Aorta (tissue), 5 donors: ENCODE measurements at regions not wholly inside any gene's neighbourhood (a gene's known extent, or its start where the extent isn't known, plus 50 kb on each side); places are given as distances from the start of the nearest gene placed in this dataset.
"Not testable (repeated sequence)": the region's sequence is repeated elsewhere in the genome, so short reads cannot be mapped to it uniquely, and the experiment has no call there.

Experiments used
- ATAC-seq: fragments of 200-7000 bp; cut with Tn5 transposase; one replicate; pipeline ENCODE4 v1.9.1; 2022; ENCODE audit warnings: moderate library complexity; ENCODE audit not compliant: low FRiP score
- DNase-seq, 2 donors: peaks; one replicate each; pipeline ENCODE4 v3.0.0-alpha.2; 2020
- H3K27ac ChIP-seq, 2 donors: one replicate each; pipeline ENCODE4 v1.5.1; 2013; ENCODE audit warnings: low read length in 2 of 2, mild to moderate bottlenecking in 2 of 2, moderate library complexity in 2 of 2, control low read depth in 1 of 2, inconsistent platforms in 1 of 2, low read depth in 1 of 2
- H3K27me3 ChIP-seq, 2 donors: one replicate each; pipeline ENCODE4 v1.6.1; 2013; ENCODE audit warnings: control low read depth in 1 of 2, low read length in 1 of 2, mild to moderate bottlenecking in 1 of 2, moderate library complexity in 1 of 2; ENCODE audit not compliant: insufficient read depth in 2 of 2, control insufficient read depth in 1 of 2
- H3K36me3 ChIP-seq, 2 donors: one replicate each; pipeline ENCODE4 v1.6.1; 2013; ENCODE audit warnings: control low read depth in 1 of 2, low read length in 1 of 2, mild to moderate bottlenecking in 1 of 2; ENCODE audit not compliant: insufficient read depth in 2 of 2, control insufficient read depth in 1 of 2
- H3K4me1 ChIP-seq, 2 donors: one replicate each; pipeline ENCODE4 v1.6.1; 2013; ENCODE audit warnings: low read length in 2 of 2, control low read depth in 1 of 2, mild to moderate bottlenecking in 1 of 2, moderate library complexity in 1 of 2; ENCODE audit not compliant: insufficient read depth in 2 of 2, control insufficient read depth in 1 of 2
- H3K4me3 ChIP-seq, 2 donors: one replicate each; pipeline ENCODE4 v1.5.1; 2013; ENCODE audit warnings: low read length in 2 of 2, control low read depth in 1 of 2, mild to moderate bottlenecking in 1 of 2
- H3K9me3 ChIP-seq: one replicate; pipeline ENCODE4 v1.6.1; 2013; ENCODE audit warnings: mild to moderate bottlenecking, low read length; ENCODE audit not compliant: control insufficient read depth
- WGBS, 2 donors: extraction: QIAGEN DNeasy Blood & Tissue Kit; methylation state at CpG; one replicate each; pipeline ENCODE4 v1.1.7; 2013; 5-methylcytosine and 5-hydroxymethylcytosine counted together
- intact Hi-C, 2 donors: fragments of 100-400 bp; cut with DNase I; formaldehyde crosslinking; loops; one replicate each; pipeline versions ENCODE4 v1.14.2 to v1.15.0; 2022
- donor health status: healthy with polysubstance abuse.
- donor health status: Bipolar disorder and iron deficiency.
- donor health status: DM: no; HTN: no; CAD: no.
- donor health status: DM: no; HTN: no; CAD: no.
- donor health status: DM: yes; HTN: yes; CAD: no.

DNA sequence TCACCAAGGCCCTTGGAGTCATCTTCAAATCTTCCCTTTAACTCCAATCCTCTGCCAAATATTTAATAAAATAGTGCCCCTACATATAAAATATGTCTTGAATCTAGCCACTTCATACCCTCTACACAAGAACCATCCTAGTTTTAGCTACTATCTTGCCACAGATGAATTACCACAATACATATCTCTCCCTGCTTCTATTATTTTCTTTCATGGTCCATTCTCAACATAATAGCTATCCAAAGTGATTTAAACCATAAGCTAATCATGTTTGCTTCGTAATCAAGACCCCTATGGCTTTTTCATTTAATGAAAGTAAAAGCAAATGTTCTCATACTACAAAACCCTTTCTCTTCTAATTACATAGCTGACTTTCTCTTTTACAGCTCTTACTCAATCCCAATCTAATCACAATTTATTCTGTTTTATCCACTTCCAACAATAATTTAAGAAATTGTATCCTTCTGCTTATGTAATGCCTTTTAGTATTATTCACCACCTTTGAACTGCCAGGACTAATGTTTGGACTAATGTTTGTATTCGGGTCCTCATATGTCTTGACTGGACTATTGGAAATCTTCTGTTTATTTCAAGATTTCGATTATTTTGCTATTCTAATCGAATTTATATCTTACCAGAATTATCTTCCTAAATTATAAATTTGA is 412.0 kb downstream of the SLITRK1 start:
- no peak overlapping the region for H3K27ac ChIP-seq
- no peak for ATAC-seq
- intact Hi-C loops: no loop called here
- H3K36me3 ChIP-seq: no peaks in the 10 kb centered on the region
- H3K4me1 ChIP-seq: no peaks in the 10 kb centered on the region
- H3K27me3 ChIP-seq: no peaks in the 10 kb centered on the region
- H3K9me3 ChIP-seq: no peaks in the 10 kb centered on the region
- no peak overlapping the region for H3K4me3 ChIP-seq
- DNase-seq: no peak
- 81 to 88% methylated on average over 4 of the region's 4 CpGs for WGBS, 2 donors

DNA sequence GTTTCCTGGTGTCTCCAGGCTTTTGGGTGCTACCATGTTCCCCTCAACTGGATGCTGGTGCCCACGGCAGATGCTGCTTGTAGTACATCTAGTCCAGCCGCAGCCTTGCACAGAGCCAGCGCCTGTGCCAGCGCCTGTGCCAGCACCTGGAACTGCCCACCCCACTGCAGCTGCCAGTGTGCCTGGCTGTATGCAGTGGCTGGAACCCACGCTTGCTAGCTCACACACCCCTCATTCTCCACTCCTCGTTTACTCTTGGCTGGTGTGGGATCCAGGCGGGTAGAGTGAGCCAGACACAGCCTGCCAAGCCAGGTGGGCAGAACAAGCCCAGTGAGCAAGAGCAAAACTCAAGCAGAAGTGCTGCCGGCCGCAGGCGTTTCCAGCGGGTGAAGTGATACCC is 428.6 kb downstream of the SLITRK1 start:
- Histone ChIP-seq H3K36me3 (no peaks in the 10 kb centered on the region), H3K27me3 (no peaks in the 10 kb centered on the region), H3K27ac (no peak overlapping the region), H3K4me3 (no peak overlapping the region), H3K9me3 (no peaks in the 10 kb centered on the region), H3K4me1 (peaks cover 0 to 1% of the 10 kb centered on the region in 2 donors)
- 93% methylated on average over 11 of the region's 11 CpGs for WGBS, 2 donors
- intact Hi-C loops: no loop called here
- peak in 1 of 2 donors; percentile 73 for DNase-seq
- ATAC-seq: no peak

DNA sequence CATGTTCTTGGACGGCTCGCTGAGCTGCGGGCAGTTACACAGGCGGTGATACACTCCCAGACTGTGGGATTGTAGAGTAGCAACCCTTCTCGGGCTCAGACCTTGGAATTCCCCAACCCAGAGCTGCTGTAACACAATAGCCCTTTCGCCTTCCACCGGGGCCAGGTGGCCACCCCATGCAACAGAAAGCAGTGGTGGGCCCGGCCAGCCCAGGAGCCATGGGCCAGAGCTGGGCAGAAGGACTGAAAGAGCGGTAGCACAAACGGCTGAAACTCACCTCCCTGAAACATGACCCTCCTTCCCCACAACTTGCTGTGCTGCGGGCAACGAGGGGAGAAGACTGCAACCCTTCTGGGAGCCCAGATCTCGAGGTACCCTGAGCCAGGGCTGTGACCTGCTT is 429.0 kb downstream of the SLITRK1 start:
- no peak overlapping the region for H3K27ac ChIP-seq
- H3K4me3 ChIP-seq: no peak overlapping the region
- WGBS, 2 donors: 97% methylated on average over 13 of the region's 13 CpGs

DNA sequence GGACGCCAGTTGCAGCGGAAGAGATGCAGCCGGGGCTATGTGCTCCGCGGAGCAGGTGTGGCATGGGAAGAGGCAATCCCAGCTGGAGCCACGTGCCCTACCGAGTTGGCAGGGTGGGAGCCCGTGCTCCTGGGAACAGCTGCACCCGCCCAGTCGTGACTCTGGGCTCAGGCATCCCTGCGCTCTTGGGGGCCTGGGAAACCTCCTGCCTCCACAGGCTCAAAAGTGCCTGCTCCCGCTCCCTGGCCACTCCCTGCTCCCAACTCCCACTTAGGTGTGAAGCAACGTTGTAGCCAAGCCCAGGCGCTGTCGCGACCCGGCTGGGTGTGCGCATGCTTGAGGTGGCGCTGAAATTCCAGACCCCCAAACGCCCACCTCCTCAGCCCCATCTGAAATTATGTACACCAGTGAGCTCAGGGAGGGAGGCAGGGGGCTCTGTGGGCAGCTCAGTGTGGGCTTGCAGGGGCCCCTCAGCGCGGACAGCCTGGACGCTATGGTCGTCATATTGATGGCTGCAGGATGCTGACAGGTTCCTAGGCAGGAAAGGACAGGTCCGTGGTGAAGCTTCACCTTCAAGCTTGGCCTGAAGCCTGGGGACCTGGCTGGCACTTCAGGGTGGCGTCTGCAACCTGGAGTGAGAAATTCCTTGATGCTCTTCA is 429.9 kb downstream of the SLITRK1 start:
- no peaks in the 10 kb centered on the region for H3K36me3 ChIP-seq
- WGBS, 2 donors: 96% methylated on average over 26 of the region's 26 CpGs
- H3K9me3 ChIP-seq: no peaks in the 10 kb centered on the region
- H3K27me3 ChIP-seq: no peaks in the 10 kb centered on the region
- ATAC-seq (peak; percentile 22), DNase-seq (peak; percentile 32 to 49)
- peaks cover 0 to 1% of the 10 kb centered on the region in 2 donors for H3K4me1 ChIP-seq
- H3K27ac ChIP-seq: no peak overlapping the region
- no peak overlapping the region for H3K4me3 ChIP-seq
- intact Hi-C loops: no loop called here

More for the DNA sequence above, 429.0 kb downstream of the SLITRK1 start:
- Histone ChIP-seq H3K9me3 (no peaks in the 10 kb centered on the region), H3K27me3 (no peaks in the 10 kb centered on the region), H3K36me3 (no peaks in the 10 kb centered on the region), H3K4me1 (peaks cover 0 to 1% of the 10 kb centered on the region in 2 donors)
- peak; percentile 28 to 43 for DNase-seq
- intact Hi-C loops: no loop called here
- ATAC-seq: no peak

DNA sequence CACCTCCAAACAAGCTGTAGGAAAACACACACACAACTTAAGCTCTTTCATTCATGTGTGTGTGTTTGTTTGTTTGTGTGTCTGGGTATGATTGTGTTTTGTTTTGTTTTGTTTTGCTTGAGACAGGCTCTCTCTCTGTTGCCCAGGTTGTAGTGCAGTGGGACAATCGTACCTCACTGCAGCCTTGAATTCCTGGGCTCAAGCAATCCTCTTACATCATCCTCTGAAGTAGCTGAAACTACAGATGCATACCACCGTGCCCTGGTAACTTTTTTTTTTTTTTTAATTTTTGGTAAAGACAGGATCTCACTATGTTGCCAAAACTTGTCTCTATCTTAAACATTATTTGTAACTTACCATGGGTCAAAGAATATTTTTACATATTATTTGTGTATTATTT is 431.7 kb downstream of the SLITRK1 start:
- no peak for ATAC-seq
- H3K4me3 ChIP-seq: no peak overlapping the region
- no peaks in the 10 kb centered on the region for H3K27me3 ChIP-seq
- WGBS, 2 donors: 30 to 36% methylated on average over 2 of the region's 2 CpGs
- no peak overlapping the region for H3K27ac ChIP-seq
- peaks cover 0 to 1% of the 10 kb centered on the region in 2 donors for H3K4me1 ChIP-seq
- intact Hi-C loops: no loop called here
- no peak for DNase-seq
- H3K36me3 ChIP-seq: no peaks in the 10 kb centered on the region
- no peaks in the 10 kb centered on the region for H3K9me3 ChIP-seq

DNA sequence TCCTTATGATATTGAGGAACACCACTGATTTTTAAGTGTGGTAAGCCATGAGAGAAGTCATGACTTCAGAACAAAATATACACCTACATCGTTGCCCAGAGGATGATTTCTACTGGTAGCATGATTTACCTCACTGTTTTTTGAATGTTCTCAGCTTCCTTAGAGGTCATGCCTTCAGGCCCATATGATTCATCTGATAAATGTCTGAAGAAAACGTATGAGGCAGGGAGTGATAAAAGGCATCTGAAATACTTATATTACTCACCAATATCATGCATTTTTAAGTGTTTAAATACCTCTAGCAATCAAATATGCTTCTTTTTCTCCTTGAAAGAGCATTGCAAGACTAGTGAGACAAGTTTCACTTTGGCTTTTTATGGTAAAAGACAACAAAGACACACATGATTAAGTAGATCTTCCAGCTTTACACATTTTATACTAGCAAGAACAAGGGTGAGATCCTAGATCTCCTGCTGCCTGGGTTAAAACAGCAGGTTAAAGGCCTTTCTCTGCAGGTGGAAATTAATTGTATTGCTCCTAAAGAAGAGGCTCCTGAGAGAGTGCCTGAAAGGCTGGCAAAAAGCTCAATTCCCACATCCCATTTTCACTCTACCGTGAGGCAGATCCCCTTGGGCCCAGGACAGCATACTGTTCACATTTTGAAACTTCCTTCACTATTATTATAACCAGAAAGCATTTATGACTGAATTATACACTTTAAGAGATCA is 432.4 kb downstream of the SLITRK1 start:
- no peak overlapping the region for H3K4me3 ChIP-seq
- H3K4me1 ChIP-seq: peaks cover 0 to 1% of the 10 kb centered on the region in 2 donors
- ATAC-seq (no peak), DNase-seq (no peak)
- no peaks in the 10 kb centered on the region for H3K36me3 ChIP-seq
- H3K27me3 ChIP-seq: no peaks in the 10 kb centered on the region
- intact Hi-C loops: no loop called here
- no peaks in the 10 kb centered on the region for H3K9me3 ChIP-seq
- no peak overlapping the region for H3K27ac ChIP-seq
- WGBS, 2 donors: 34 to 35% methylated on average over 3 of the region's 3 CpGs

DNA sequence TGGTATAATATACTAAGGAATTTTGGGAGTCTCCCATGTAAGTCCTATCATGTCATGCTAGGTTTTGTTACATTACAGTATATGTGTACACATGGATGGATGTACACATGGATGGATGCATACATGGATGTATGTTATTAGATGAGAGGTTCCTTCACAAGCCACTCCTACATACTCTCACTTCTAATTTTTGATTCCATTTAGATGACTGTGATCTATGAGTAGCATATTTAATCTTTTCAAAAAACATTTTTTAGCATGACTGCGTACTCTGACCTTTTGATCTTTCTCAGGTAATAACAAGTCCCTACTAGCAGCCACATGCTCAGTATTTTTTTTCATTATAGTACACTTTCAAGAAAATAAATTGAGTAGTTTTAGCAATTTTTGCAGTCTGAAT is 441.8 kb downstream of the SLITRK1 start:
- no peaks in the 10 kb centered on the region for H3K27me3 ChIP-seq
- intact Hi-C loops: no loop called here
- 98 to 100% methylated on average over 1 of the region's 1 CpG for WGBS, 2 donors
- no peak overlapping the region for H3K4me3 ChIP-seq
- ATAC-seq (no peak), DNase-seq (no peak)
- no peaks in the 10 kb centered on the region for H3K36me3 ChIP-seq
- peaks cover 1% of the 10 kb centered on the region for H3K9me3 ChIP-seq
- no peaks in the 10 kb centered on the region for H3K4me1 ChIP-seq
- no peak overlapping the region for H3K27ac ChIP-seq

DNA sequence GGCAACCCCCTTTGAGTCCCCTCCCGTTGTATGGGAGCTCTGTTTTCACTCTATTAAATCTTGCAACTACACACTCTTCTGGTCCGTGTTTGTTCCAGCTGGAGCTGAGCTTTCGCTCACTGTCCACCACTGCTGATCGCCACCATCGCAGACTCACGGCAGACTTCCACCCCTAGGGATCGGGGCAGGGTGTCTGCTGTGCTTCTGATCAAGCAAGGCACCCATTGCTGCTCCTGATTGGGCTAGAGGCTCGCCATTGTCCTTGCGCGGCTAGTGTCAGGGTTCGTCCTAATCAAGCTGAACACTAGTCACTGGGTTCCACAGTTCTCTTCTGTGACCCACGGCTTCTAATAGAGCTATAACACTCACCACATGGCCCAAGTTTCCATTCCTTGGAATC is 442.8 kb downstream of the SLITRK1 start:
- H3K9me3 ChIP-seq, intact Hi-C loops, H3K4me3 ChIP-seq, H3K27ac ChIP-seq, H3K36me3 ChIP-seq, H3K4me1 ChIP-seq, ATAC-seq, H3K27me3 ChIP-seq: not testable (repeated sequence)
- DNase-seq: peak in 1 of 2 donors; percentile 45
- 95 to 98% methylated on average over 12 of the region's 12 CpGs for WGBS, 2 donors
